ENCODE measurements at regions not wholly inside any gene's neighbourhood (a gene's known extent, or its start where the extent isn't known, plus 50 kb on each side); places are given as distances from the start of the nearest gene placed in this dataset.

GRCh38 chr1:11395616-11396015, 83.3 kb upstream of the DISP3 start:
- Histone ChIP-seq H3K4me3 (no peak overlapping the region), H3K36me3 (no peaks in the 10 kb centered on the region), H3K27me3 (peaks cover 8% of the 10 kb centered on the region), H3K9me3 (no peaks in the 10 kb centered on the region)
- no peak for DNase-seq

- H3K9me3 ChIP-seq, result peaks cover 1% of the 10 kb centered on the region; the same call in 1 of the 2 replicates
- no peak overlapping the region for H3K4me3 ChIP-seq
- DNase-seq, result no peak
- H3K27me3 ChIP-seq, result peaks cover 3% of the 10 kb centered on the region
- H3K36me3 ChIP-seq, result no peaks in the 10 kb centered on the region
Observed at GRCh38 chr1:11397151-11397901, 81.6 kb upstream of the DISP3 start.

- H3K36me3 ChIP-seq, result no peaks in the 10 kb centered on the region
- H3K4me3 ChIP-seq, result no peak overlapping the region
- H3K9me3 ChIP-seq, result peaks cover 2% of the 10 kb centered on the region; the same call in 1 of the 2 replicates
- H3K27me3 ChIP-seq, result peaks cover 8% of the 10 kb centered on the region
- DNase-seq, result no peak
Observed at GRCh38 chr1:11399250-11399649, 79.7 kb upstream of the DISP3 start.

GRCh38 chr1:11400155-11400554, 78.8 kb upstream of the DISP3 start:
- no peak overlapping the region for H3K4me3 ChIP-seq
- H3K27me3 ChIP-seq, result peaks cover 5% of the 10 kb centered on the region
- peaks cover 2% of the 10 kb centered on the region; the same call in 1 of the 2 replicates for H3K9me3 ChIP-seq
- no peak for DNase-seq
- H3K36me3 ChIP-seq, result no peaks in the 10 kb centered on the region

- peaks cover 2% of the 10 kb centered on the region; the same call in 1 of the 2 replicates for H3K9me3 ChIP-seq
- DNase-seq, result no peak
- peaks cover 5% of the 10 kb centered on the region for H3K27me3 ChIP-seq
- H3K36me3 ChIP-seq, result no peaks in the 10 kb centered on the region
- H3K4me3 ChIP-seq, result no peak overlapping the region
Observed at GRCh38 chr1:11400567-11400966, 78.4 kb upstream of the DISP3 start.

- Histone ChIP-seq H3K27me3 (peaks cover 14% of the 10 kb centered on the region), H3K9me3 (peaks cover 2% of the 10 kb centered on the region; the same call in 1 of the 2 replicates), H3K4me3 (no peak overlapping the region), H3K36me3 (no peaks in the 10 kb centered on the region)
- no peak for DNase-seq
Observed at GRCh38 chr1:11406845-11407244, 72.1 kb upstream of the DISP3 start.

- no peak for DNase-seq
- Histone ChIP-seq H3K36me3 (no peaks in the 10 kb centered on the region), H3K27me3 (peaks cover 14% of the 10 kb centered on the region), H3K9me3 (no peaks in the 10 kb centered on the region), H3K4me3 (no peak overlapping the region)
Observed at GRCh38 chr1:11407301-11407994, 71.5 kb upstream of the DISP3 start.

- Histone ChIP-seq H3K36me3 (no peaks in the 10 kb centered on the region), H3K4me3 (no peak overlapping the region), H3K9me3 (no peaks in the 10 kb centered on the region), H3K27me3 (peaks cover 8% of the 10 kb centered on the region)
- no peak for DNase-seq
Observed at GRCh38 chr1:11412141-11412540, 66.8 kb upstream of the DISP3 start.

- H3K4me3 ChIP-seq, result no peak overlapping the region
- H3K27me3 ChIP-seq, result peaks cover 8% of the 10 kb centered on the region
- DNase-seq, result no peak
- H3K9me3 ChIP-seq, result no peaks in the 10 kb centered on the region
- no peaks in the 10 kb centered on the region for H3K36me3 ChIP-seq
Observed at GRCh38 chr1:11413986-11414391, 65.0 kb upstream of the DISP3 start.

- peaks cover 11% of the 10 kb centered on the region; the same call in 1 of the 2 replicates for H3K27me3 ChIP-seq
- H3K9me3 ChIP-seq, result no peaks in the 10 kb centered on the region
- no peak overlapping the region for H3K4me3 ChIP-seq
- no peaks in the 10 kb centered on the region for H3K36me3 ChIP-seq
- peak; percentile 38 for DNase-seq
Observed at GRCh38 chr1:11414926-11415538, 63.9 kb upstream of the DISP3 start.

GRCh38 chr1:11417162-11417561, 61.8 kb upstream of the DISP3 start:
- DNase-seq, result no peak
- no peak overlapping the region for H3K4me3 ChIP-seq
- no peaks in the 10 kb centered on the region for H3K36me3 ChIP-seq
- H3K9me3 ChIP-seq, result no peaks in the 10 kb centered on the region
- peaks cover 17% of the 10 kb centered on the region; the same call in 1 of the 2 replicates for H3K27me3 ChIP-seq

GRCh38 chr1:11418056-11418455, 60.9 kb upstream of the DISP3 start:
- peaks cover 17% of the 10 kb centered on the region; the same call in 1 of the 2 replicates for H3K27me3 ChIP-seq
- DNase-seq, result no peak
- no peaks in the 10 kb centered on the region for H3K36me3 ChIP-seq
- no peaks in the 10 kb centered on the region for H3K9me3 ChIP-seq
- H3K4me3 ChIP-seq, result no peak overlapping the region

GRCh38 chr1:11421443-11421842, 57.5 kb upstream of the DISP3 start:
- Histone ChIP-seq H3K4me3 (no peak overlapping the region), H3K27me3 (peaks cover 12% of the 10 kb centered on the region; the same call in 1 of the 2 replicates), H3K9me3 (no peaks in the 10 kb centered on the region), H3K36me3 (no peaks in the 10 kb centered on the region)
- no peak for DNase-seq

GRCh38 chr1:11422686-11423085, 56.3 kb upstream of the DISP3 start:
- peaks cover 12% of the 10 kb centered on the region; the same call in 1 of the 2 replicates for H3K27me3 ChIP-seq
- H3K9me3 ChIP-seq, result no peaks in the 10 kb centered on the region
- no peaks in the 10 kb centered on the region for H3K36me3 ChIP-seq
- no peak for DNase-seq
- no peak overlapping the region for H3K4me3 ChIP-seq

- Histone ChIP-seq H3K27me3 (peaks cover 3% of the 10 kb centered on the region; the same call in 1 of the 2 replicates), H3K36me3 (no peaks in the 10 kb centered on the region), H3K9me3 (no peaks in the 10 kb centered on the region), H3K4me3 (no peak overlapping the region)
- DNase-seq, result no peak
Observed at GRCh38 chr1:11426617-11427016, 52.3 kb upstream of the DISP3 start.

GRCh38 chr1:11428789-11429188, 50.2 kb upstream of the DISP3 start:
- H3K4me3 ChIP-seq, result no peak overlapping the region
- H3K9me3 ChIP-seq, result no peaks in the 10 kb centered on the region
- H3K36me3 ChIP-seq, result no peaks in the 10 kb centered on the region
- H3K27me3 ChIP-seq, result peaks cover 3% of the 10 kb centered on the region; the same call in 1 of the 2 replicates
- no peak for DNase-seq
